Stomach (tissue), 4 donors: ENCODE measurements at regions not wholly inside any gene's neighbourhood (a gene's known extent, or its start where the extent isn't known, plus 50 kb on each side); places are given as distances from the start of the nearest gene placed in this dataset.

Experiments used
- CTCF ChIP-seq, 7 experiments: fragments of 450-650 bp in 4 of 7; fragments of 200-600 bp in 3 of 7; sonication (generic) in 3 of 7; IDR thresholded peaks; one replicate each; pipeline ENCODE4 v1.5.1; 2016 to 2019; ENCODE audit warnings: antibody characterized with exemption in 7 of 7, control low read depth in 2 of 7, mild to moderate bottlenecking in 1 of 7
- POLR2AphosphoS5 ChIP-seq, 3 donors: sonication (generic); formaldehyde crosslinking; IDR thresholded peaks; one replicate each; pipeline ENCODE4 v1.6.1; 2016; ENCODE audit warnings: antibody characterized with exemption in 3 of 3

- no peak for TF ChIP-seq CTCF (IDR thresholded peaks at IDR 0.05)
- no peak for TF ChIP-seq POLR2AphosphoS5 (IDR thresholded peaks at IDR 0.05)
Observed at GRCh38 chr6:1235825-1236224, 76.1 kb upstream of the FOXQ1 start.
